IgD-negative memory B cell (primary cell): ENCODE measurements at regions not wholly inside any gene's neighbourhood (a gene's known extent, or its start where the extent isn't known, plus 50 kb on each side); places are given as distances from the start of the nearest gene placed in this dataset.

Experiments used
- H3K27ac Mint-ChIP-seq, 3 donors: one replicate each; pipeline ENCODE4 v1.8.0; 2020 to 2022; ENCODE audit warnings: mild to moderate bottlenecking in 3 of 3, mixed read lengths in 3 of 3, moderate library complexity in 1 of 3
- H3K27me3 Mint-ChIP-seq: one replicate; pipeline ENCODE4 v1.8.0; 2021; ENCODE audit warnings: mixed read lengths
- H3K36me3 Mint-ChIP-seq: one replicate; pipeline ENCODE4 v1.8.0; 2020; ENCODE audit warnings: mild to moderate bottlenecking, mixed read lengths
- H3K4me1 Mint-ChIP-seq, 3 donors: one replicate each; pipeline ENCODE4 v1.8.0; 2020 to 2022; ENCODE audit warnings: mixed read lengths in 3 of 3, mild to moderate bottlenecking in 1 of 3
- H3K4me3 Mint-ChIP-seq, 4 donors: one replicate each; pipeline ENCODE4 v1.8.0; 2020 to 2022; ENCODE audit warnings: mild to moderate bottlenecking in 4 of 4, mixed read lengths in 4 of 4, moderate library complexity in 3 of 4
- H3K9me3 Mint-ChIP-seq, 3 donors: one replicate each; pipeline ENCODE4 v1.8.0; 2020 to 2021; ENCODE audit warnings: mixed read lengths in 3 of 3, mild to moderate bottlenecking in 1 of 3

- no peak overlapping the region for H3K4me3 Mint-ChIP-seq
Observed at GRCh38 chr12:65765436-65765813, 58.9 kb upstream of the HMGA2 start.

GRCh38 chr12:65769880-65770279 lies 54.4 kb upstream of the HMGA2 start:
- H3K27ac Mint-ChIP-seq: no peak overlapping the region

More at GRCh38 chr12:65765436-65765813, 58.9 kb upstream of the HMGA2 start:
- peaks cover 2% of the 10 kb centered on the region for H3K27me3 Mint-ChIP-seq
- no peaks in the 10 kb centered on the region for H3K36me3 Mint-ChIP-seq
- peaks cover 0 to 10% (median 0%) of the 10 kb centered on the region in 3 donors for H3K9me3 Mint-ChIP-seq
- no peak overlapping the region for H3K27ac Mint-ChIP-seq
- H3K4me1 Mint-ChIP-seq: no peaks in the 10 kb centered on the region

More at GRCh38 chr12:65769880-65770279, 54.4 kb upstream of the HMGA2 start:
- Mint-ChIP-seq H3K36me3 (no peaks in the 10 kb centered on the region), H3K27me3 (peaks cover 4% of the 10 kb centered on the region), H3K4me1 (no peaks in the 10 kb centered on the region), H3K4me3 (no peak overlapping the region), H3K9me3 (peaks cover 0 to 7% (median 0%) of the 10 kb centered on the region in 3 donors)
